GM12878 (cell line): ENCODE measurements at regions not wholly inside any gene's neighbourhood (a gene's known extent, or its start where the extent isn't known, plus 50 kb on each side); places are given as distances from the start of the nearest gene placed in this dataset.
"Not testable (repeated sequence)": the region's sequence is repeated elsewhere in the genome, so short reads cannot be mapped to it uniquely, and the experiment has no call there.

Experiments
- ATAC-seq: fragments of 200-7000 bp; cut with Tn5 transposase; 3 replicates; pipeline ENCODE4 v1.9.1; 2020; ENCODE audit warnings: mild to moderate bottlenecking, moderate library complexity
- BruUV-seq: library from RNA; stranded (reverse); fragments of 400-500 nt; replicated peaks from 2 replicates; lab custom pipeline; 2021; lab: Mats Ljungman, UMichigan
- CTCF ChIA-PET: fragments of 300-600 bp; sonication (Branson Sonifier 250); formaldehyde crosslinking; extraction: SDS; loops from one replicate; lab custom pipeline; 2021; ENCODE audit warnings: inconsistent platforms; lab: Yijun Ruan, JAX
- POLR2A ChIA-PET: fragments of 350-600 bp; formaldehyde crosslinking; extraction: SDS; loops from one replicate; lab custom pipeline; 2021; ENCODE audit warnings: inconsistent platforms; lab: Charles Lee
- RAD21 ChIA-PET: fragments of 300-600 bp; sonication (Branson Sonifier 250); formaldehyde crosslinking; loops from one replicate; lab custom pipeline; 2023; ENCODE audit warnings: antibody characterized with exemption; ENCODE audit not compliant: unreplicated experiment; lab: Charles Lee
- SMC1A ChIA-PET: fragments of 300-600 bp; sonication (Branson Sonifier 250); formaldehyde crosslinking; loops from one replicate; lab custom pipeline; 2023; ENCODE audit not compliant: unreplicated experiment, uncharacterized antibody; lab: Charles Lee
- DNase-seq: peaks from one replicate; pipeline ENCODE4 v3.0.0-alpha.2; 2011; ENCODE audit warnings: low read depth, low spot score
- FAIRE-seq: peaks from 3 replicates; lab custom pipeline; 2011; peaks lifted over from hg19 to GRCh38; lab: Jason Lieb, UNC
- H2AFZ ChIP-seq: 2 replicates; pipeline ENCODE4 v1.6.0; 2011; ENCODE audit warnings: low read depth, low read length, control low read depth; ENCODE audit not compliant: control insufficient read depth
- H3K27ac ChIP-seq: 2 replicates; pipeline ENCODE4 v1.5.1; 2011; ENCODE audit warnings: control low read depth; ENCODE audit not compliant: control insufficient read depth, insufficient read depth
- H3K27me3 ChIP-seq, 2 experiments: replicated peaks in 1 of 2; 2 replicates each; pipeline versions ENCODE4 v1.6.0 to v1.6.1; 2011; ENCODE audit warnings: low read length in 1 of 2; ENCODE audit not compliant: control insufficient read depth in 2 of 2, insufficient read depth in 2 of 2
- H3K36me3 ChIP-seq, 2 experiments: 2 replicates each; pipeline ENCODE4 v1.5.1; 2011; ENCODE audit warnings: low read length in 1 of 2; ENCODE audit not compliant: control insufficient read depth in 2 of 2, insufficient read depth in 2 of 2
- H3K4me1 ChIP-seq: 2 replicates; pipeline ENCODE4 v1.6.1; 2011; ENCODE audit warnings: mild to moderate bottlenecking, low read length, moderate library complexity, mixed read lengths; ENCODE audit not compliant: control insufficient read depth, insufficient read depth
- H3K4me2 ChIP-seq: 2 replicates; pipeline ENCODE4 v1.6.0; 2011; ENCODE audit warnings: control low read depth; ENCODE audit not compliant: control insufficient read depth, insufficient read depth
- H3K4me3 ChIP-seq: fragments of 200-600 bp; sonication (generic); 2 replicates; pipeline ENCODE4 v1.5.1; 2016
- H3K79me2 ChIP-seq: 2 replicates; pipeline ENCODE4 v1.6.0; 2011; ENCODE audit warnings: low read length; ENCODE audit not compliant: control insufficient read depth, insufficient read depth
- H3K9ac ChIP-seq: 2 replicates; pipeline ENCODE4 v1.8.0; 2011; ENCODE audit warnings: low read length, control low read depth, mixed read lengths; ENCODE audit not compliant: control insufficient read depth, insufficient read depth
- H3K9me3 ChIP-seq: replicated peaks from 3 replicates; pipeline ENCODE4 v1.5.1; 2011; ENCODE audit warnings: mild to moderate bottlenecking, low read length; ENCODE audit not compliant: control insufficient read depth, insufficient read depth
- H4K20me1 ChIP-seq: 2 replicates; pipeline ENCODE4 v1.6.0; 2011; ENCODE audit not compliant: control insufficient read depth, insufficient read depth
- DPF2 ChIP-seq: fragments of 450-650 bp; IDR thresholded peaks from 2 replicates; pipeline ENCODE4 v1.6.1; 2017; ENCODE audit warnings: mild to moderate bottlenecking
- MYC ChIP-seq: IDR thresholded peaks from 2 replicates; pipeline ENCODE4 v1.6.1; 2011; ENCODE audit warnings: mild to moderate bottlenecking, low read length, moderate library complexity, inconsistent platforms; ENCODE audit not compliant: insufficient read depth, insufficient replicate concordance, insufficient read length, severe bottlenecking
- NFYB ChIP-seq: IDR thresholded peaks from 2 replicates; pipeline ENCODE4 v1.6.1; 2011; ENCODE audit warnings: low read depth, mild to moderate bottlenecking, low read length, improper control_type of control experiment, moderate library complexity; ENCODE audit not compliant: insufficient read depth
- POLR2A ChIP-seq: IDR thresholded peaks from 2 replicates; pipeline ENCODE4 v1.6.1; 2011; ENCODE audit warnings: low read depth, mild to moderate bottlenecking, low read length
- REST ChIP-seq: IDR thresholded peaks from 2 replicates; pipeline ENCODE4 v1.6.1; 2012; ENCODE audit warnings: mild to moderate bottlenecking, low read depth, low read length
- SKIL ChIP-seq: fragments of 450-650 bp; IDR thresholded peaks from 2 replicates; pipeline ENCODE4 v1.6.1; 2017; ENCODE audit warnings: mild to moderate bottlenecking, low read depth, inconsistent platforms; ENCODE audit not compliant: poor library complexity, severe bottlenecking
- SMAD1 ChIP-seq: fragments of 450-650 bp; IDR thresholded peaks from 2 replicates; pipeline ENCODE4 v1.6.1; 2018; ENCODE audit warnings: mild to moderate bottlenecking, low read depth; ENCODE audit not compliant: partially characterized antibody
- SMARCA5 ChIP-seq: fragments of 450-650 bp; IDR thresholded peaks from 2 replicates; pipeline ENCODE4 v1.6.1; 2017; ENCODE audit warnings: mild to moderate bottlenecking
- WGBS: methylation state at CpG from one replicate; pipeline ENCODE4 v1.1.6; 2016; ENCODE audit warnings: low lambda C conversion rate; ENCODE audit not compliant: insufficient replicate concordance, insufficient coverage; ENCODE audit errors: missing lambda C conversion rate; 5-methylcytosine and 5-hydroxymethylcytosine counted together
- in situ Hi-C: fragments of 300-500 bp; cut with MboI; formaldehyde crosslinking; loops from 9 replicates; pipeline ENCODE4 v1.14.3; 2018; ENCODE audit warnings: mixed read lengths
- intact Hi-C: fragments of 100-400 bp; cut with micrococcal nuclease; formaldehyde crosslinking; loops from one replicate; pipeline ENCODE4 v1.14.2; 2022; ENCODE audit not compliant: unreplicated experiment

GRCh38 chr2:37802899-37803379, 122.1 kb upstream of the RMDN2 start (continued):
- no peak for TF ChIP-seq MYC

- H3K36me3 ChIP-seq, intact Hi-C loops, BruUV-seq: not testable (repeated sequence)
These were observed 119.1 kb upstream of the RMDN2 start for GRCh38 chr2:37806004-37806403.

GRCh38 chr2:37809525-37809924, 115.6 kb upstream of the RMDN2 start:
- intact Hi-C loops (no loop called here), in situ Hi-C loops (no loop called here)
- SMC1A ChIA-PET, result interaction anchor here (1.1 to 1.3 kb wide), 3 partner anchors 387 to 395 kb away, joined by 3 to 6 read pairs (median 3); no protein-coding TSS in a partner anchor
- no peak for TF ChIP-seq SMAD1
- TF ChIP-seq SKIL, result no peak
- no peak for TF ChIP-seq NFYB
- TF ChIP-seq DPF2, result no peak
- TF ChIP-seq POLR2A, result no peak
- TF ChIP-seq REST, result no peak
- no peak for TF ChIP-seq SMARCA5

More at GRCh38 chr2:37806004-37806403, 119.1 kb upstream of the RMDN2 start:
- H3K79me2 ChIP-seq, H3K27me3 ChIP-seq, H3K4me1 ChIP-seq, H3K4me3 ChIP-seq, DNase-seq, H3K4me2 ChIP-seq, FAIRE-seq, H4K20me1 ChIP-seq, H3K27ac ChIP-seq, H2AFZ ChIP-seq, H3K9me3 ChIP-seq, POLR2A ChIA-PET, ATAC-seq, in situ Hi-C loops, H3K9ac ChIP-seq: not testable (repeated sequence)
- WGBS, result 43% methylated on average over 2 of the region's 2 CpGs
- ChIA-PET SMC1A (interaction anchor here (0.7 kb wide), 1 partner anchor 333 kb away, joined by 3 read pairs; no protein-coding TSS in a partner anchor), RAD21 (interaction anchor here (1.8 kb wide), 1 partner anchor 391 kb away, joined by 4 read pairs; no protein-coding TSS in a partner anchor), CTCF (interaction anchor here (1.0 kb wide), 1 partner anchor 71 kb away, joined by 4 read pairs; no protein-coding TSS in a partner anchor)

More at GRCh38 chr2:37809525-37809924, 115.6 kb upstream of the RMDN2 start:
- WGBS, result 5% methylated on average over 1 of the region's 1 CpG
- Histone ChIP-seq H3K9me3 (no peaks in the 10 kb centered on the region; the same call in 1 of the 3 replicates), H4K20me1 (no peaks in the 10 kb centered on the region), H3K4me1 (no peaks in the 10 kb centered on the region), H2AFZ (no peak overlapping the region), H3K4me3 (no peak overlapping the region), H3K27me3 (no peaks in the 10 kb centered on the region), H3K27ac (no peak overlapping the region), H3K79me2 (no peaks in the 10 kb centered on the region), H3K9ac (no peak overlapping the region), H3K36me3 (no peaks in the 10 kb centered on the region), H3K4me2 (no peak overlapping the region)
- FAIRE-seq, result no peak
- CTCF ChIA-PET, result interaction anchor here (1.3 to 4.3 kb wide), 3 partner anchors 68 to 394 kb away, joined by 3 to 17 read pairs (median 4); no protein-coding TSS in a partner anchor
- no TSS peak for BruUV-seq
- POLR2A ChIA-PET, result no interaction called here
- DNase-seq, result no peak
- RAD21 ChIA-PET, result interaction anchor here (1.0 kb wide), 1 partner anchor 395 kb away, joined by 3 read pairs; no protein-coding TSS in a partner anchor
- ATAC-seq, result no peak
